Chondrocyte (in vitro differentiated cells): ENCODE measurements at regions not wholly inside any gene's neighbourhood (a gene's known extent, or its start where the extent isn't known, plus 50 kb on each side); places are given as distances from the start of the nearest gene placed in this dataset.

ENCODE experiments used
- DNase-seq: peaks from one replicate; pipeline ENCODE4 v3.0.0; 2021; ENCODE audit warnings: mixed read lengths, low spot score
- H3K27ac Mint-ChIP-seq: one replicate; pipeline ENCODE4 v1.8.0; 2021; ENCODE audit warnings: mild to moderate bottlenecking, moderate library complexity, mixed read lengths; ENCODE audit not compliant: unreplicated experiment
- H3K27me3 Mint-ChIP-seq: 2 replicates; pipeline ENCODE4 v1.8.0; 2021; ENCODE audit warnings: low read depth, mixed read lengths
- H3K36me3 Mint-ChIP-seq: 2 replicates; pipeline ENCODE4 v1.8.0; 2021; ENCODE audit warnings: low read depth, mixed read lengths
- H3K4me1 Mint-ChIP-seq: 2 replicates; pipeline ENCODE4 v1.8.0; 2021; ENCODE audit warnings: low read depth, mild to moderate bottlenecking, mixed read lengths
- H3K4me3 Mint-ChIP-seq: one replicate; pipeline ENCODE4 v1.8.0; 2021; ENCODE audit warnings: mild to moderate bottlenecking, moderate library complexity, mixed read lengths; ENCODE audit not compliant: unreplicated experiment
- H3K9me3 Mint-ChIP-seq: 2 replicates; pipeline ENCODE4 v1.8.0; 2021; ENCODE audit warnings: low read depth, mixed read lengths
- TF ChIP-seq, protein P1 (sequence below): fragments of 200-600 bp; sonication (generic); IDR thresholded peaks from 2 replicates; pipeline ENCODE4 v1.5.0; 2021; ENCODE audit warnings: antibody characterized with exemption, mild to moderate bottlenecking, moderate library complexity

DNA sequence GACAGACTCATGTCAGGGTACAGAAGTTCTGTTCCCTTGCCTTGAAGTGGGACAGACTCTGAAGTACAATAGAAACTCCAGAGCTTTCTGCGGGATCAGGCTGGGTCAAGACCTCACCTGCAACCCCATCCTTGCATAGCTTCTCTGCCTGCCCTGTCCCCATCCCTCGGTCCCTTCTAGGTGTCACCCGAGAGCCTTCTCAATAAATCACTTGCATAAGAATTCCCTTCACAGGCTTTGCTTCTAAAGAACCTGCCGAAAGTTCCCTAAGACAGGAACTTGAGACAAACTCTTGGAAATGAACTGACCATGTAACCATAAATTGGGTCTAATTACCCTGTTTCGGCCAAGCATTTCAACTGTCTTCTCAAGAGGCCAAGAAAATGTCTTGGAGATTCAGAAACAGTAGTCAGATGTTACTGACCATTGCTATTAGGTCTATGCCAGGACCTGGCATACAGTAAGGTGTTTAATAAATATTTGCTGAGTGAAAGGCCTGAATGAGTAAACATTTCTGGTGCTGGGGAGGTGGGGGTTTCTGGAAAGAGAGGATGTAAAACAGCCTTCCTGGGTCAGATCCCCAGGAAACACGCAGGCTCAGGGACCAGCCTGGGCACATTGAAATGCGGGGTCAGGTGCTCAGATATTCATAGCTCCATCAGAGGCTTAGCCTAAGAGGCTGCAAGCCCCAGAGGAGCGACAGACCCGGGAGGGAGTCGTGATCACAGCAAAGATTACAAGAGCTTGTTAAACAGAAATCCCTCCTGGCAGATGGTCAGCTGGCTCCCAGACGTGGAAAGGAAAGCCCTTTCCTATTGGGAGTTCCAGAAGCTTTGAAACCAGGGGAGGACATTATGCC is 226.2 kb upstream of the LHX5 start:
- no peaks in the 10 kb centered on the region for H3K36me3 Mint-ChIP-seq
- H3K4me3 Mint-ChIP-seq = no peak overlapping the region
- peaks cover 3% of the 10 kb centered on the region for H3K9me3 Mint-ChIP-seq
- no peak for DNase-seq
- TF ChIP-seq, protein P1, sequence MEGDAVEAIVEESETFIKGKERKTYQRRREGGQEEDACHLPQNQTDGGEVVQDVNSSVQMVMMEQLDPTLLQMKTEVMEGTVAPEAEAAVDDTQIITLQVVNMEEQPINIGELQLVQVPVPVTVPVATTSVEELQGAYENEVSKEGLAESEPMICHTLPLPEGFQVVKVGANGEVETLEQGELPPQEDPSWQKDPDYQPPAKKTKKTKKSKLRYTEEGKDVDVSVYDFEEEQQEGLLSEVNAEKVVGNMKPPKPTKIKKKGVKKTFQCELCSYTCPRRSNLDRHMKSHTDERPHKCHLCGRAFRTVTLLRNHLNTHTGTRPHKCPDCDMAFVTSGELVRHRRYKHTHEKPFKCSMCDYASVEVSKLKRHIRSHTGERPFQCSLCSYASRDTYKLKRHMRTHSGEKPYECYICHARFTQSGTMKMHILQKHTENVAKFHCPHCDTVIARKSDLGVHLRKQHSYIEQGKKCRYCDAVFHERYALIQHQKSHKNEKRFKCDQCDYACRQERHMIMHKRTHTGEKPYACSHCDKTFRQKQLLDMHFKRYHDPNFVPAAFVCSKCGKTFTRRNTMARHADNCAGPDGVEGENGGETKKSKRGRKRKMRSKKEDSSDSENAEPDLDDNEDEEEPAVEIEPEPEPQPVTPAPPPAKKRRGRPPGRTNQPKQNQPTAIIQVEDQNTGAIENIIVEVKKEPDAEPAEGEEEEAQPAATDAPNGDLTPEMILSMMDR = no peak
- no peak overlapping the region for H3K27ac Mint-ChIP-seq
- H3K4me1 Mint-ChIP-seq = no peaks in the 10 kb centered on the region
- peaks cover 50% of the 10 kb centered on the region for H3K27me3 Mint-ChIP-seq

DNA sequence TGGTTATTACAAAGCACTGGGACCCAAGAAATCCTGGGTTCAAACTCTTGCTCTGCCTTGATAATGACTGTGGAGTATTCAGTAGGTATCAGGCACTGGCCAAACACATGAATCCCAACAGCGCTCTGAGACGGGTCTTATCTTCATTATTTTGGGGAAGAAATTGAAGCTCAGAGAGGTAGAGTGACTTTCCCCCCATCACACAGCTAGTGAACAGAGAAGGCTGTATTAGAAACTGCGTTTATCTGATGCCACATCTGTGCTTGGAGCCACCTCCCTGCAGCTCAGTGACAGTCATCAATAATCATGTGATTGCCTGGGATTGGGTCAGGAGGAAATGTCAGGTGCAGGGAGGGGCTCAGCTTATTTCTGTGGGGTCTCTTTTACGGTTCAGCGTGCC is 225.4 kb upstream of the LHX5 start:
- H3K9me3 Mint-ChIP-seq = peaks cover 3% of the 10 kb centered on the region
- H3K36me3 Mint-ChIP-seq = no peaks in the 10 kb centered on the region
- no peaks in the 10 kb centered on the region for H3K4me1 Mint-ChIP-seq
- H3K4me3 Mint-ChIP-seq = no peak overlapping the region
- H3K27me3 Mint-ChIP-seq = peaks cover 48% of the 10 kb centered on the region
- TF ChIP-seq, protein P1 = no peak
- no peak for DNase-seq
- no peak overlapping the region for H3K27ac Mint-ChIP-seq

DNA sequence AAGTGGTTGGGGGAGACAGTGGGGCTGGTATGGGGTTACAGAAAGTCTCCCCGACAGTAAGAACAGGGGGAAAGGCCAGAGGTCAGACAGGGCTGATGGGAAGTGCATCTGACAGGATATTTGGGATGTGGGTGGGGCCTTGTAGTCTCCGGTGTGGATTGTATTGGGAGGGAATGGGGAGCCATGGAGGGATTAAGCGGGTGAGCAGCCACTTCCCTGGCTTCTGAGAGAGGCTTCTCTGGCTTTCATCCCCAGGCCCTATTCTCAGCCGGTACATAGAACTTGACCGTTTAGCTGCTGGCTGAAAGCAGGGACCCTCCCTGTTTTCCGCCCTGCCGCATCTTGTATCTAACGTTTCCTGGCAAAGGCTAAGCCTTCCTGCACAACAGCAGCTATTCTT is 222.0 kb upstream of the LHX5 start:
- Mint-ChIP-seq H3K27me3 (peaks cover 64% of the 10 kb centered on the region), H3K36me3 (no peaks in the 10 kb centered on the region), H3K4me3 (no peak overlapping the region), H3K27ac (no peak overlapping the region), H3K4me1 (no peaks in the 10 kb centered on the region), H3K9me3 (no peaks in the 10 kb centered on the region)
- TF ChIP-seq, protein P1 = no peak
- DNase-seq = no peak

DNA sequence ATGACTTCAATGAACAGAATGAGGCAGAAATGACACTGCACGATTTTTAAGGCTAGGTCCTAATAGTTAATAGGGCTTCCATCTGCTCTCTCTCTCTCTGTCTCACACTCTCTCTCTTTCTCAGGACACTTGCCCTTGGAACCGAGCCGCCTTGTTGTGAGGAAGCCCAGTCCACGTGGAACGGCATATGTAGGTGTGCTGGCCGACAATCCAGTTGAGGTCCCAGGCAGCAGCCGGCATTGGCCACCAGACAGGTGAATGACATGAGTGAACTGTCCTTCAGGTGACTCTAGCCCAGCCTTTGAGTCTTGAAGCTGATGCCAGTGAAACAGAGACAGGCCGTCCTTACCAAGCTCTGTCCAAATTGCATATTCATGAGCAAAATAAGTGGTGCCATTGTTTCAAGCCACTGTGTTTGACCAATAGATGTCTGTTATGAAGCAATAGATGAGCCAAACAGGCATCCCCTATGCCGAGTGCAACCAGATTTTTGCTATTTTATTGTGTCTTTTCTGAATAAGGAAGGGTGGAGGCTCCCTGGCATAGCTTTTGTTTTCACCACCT is 217.5 kb upstream of the LHX5 start:
- Mint-ChIP-seq H3K36me3 (no peaks in the 10 kb centered on the region), H3K4me3 (no peak overlapping the region), H3K4me1 (no peaks in the 10 kb centered on the region), H3K27me3 (peaks cover 48% of the 10 kb centered on the region), H3K9me3 (no peaks in the 10 kb centered on the region), H3K27ac (no peak overlapping the region)
- TF ChIP-seq, protein P1 = no peak
- DNase-seq = no peak

DNA sequence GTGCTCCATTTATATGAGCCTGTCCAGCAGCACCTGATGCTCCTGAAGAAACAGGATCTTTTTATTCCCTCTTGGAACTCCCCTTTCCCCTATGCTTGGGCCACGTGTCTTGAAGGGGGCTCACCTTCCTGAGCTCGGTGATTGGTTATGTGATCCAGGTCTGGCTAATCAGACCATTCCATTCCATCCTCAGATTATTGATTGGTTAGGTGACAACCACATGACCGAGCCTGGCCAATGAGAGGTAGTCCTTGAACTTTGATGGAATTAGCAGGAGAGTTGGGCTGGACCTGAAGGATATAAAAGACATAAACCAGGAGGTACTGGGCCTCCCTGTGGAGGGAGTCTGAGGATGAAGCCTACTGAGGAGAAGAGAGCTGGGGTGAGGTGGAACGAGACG is 216.6 kb upstream of the LHX5 start:
- Mint-ChIP-seq H3K4me1 (no peaks in the 10 kb centered on the region), H3K9me3 (no peaks in the 10 kb centered on the region), H3K27ac (no peak overlapping the region), H3K36me3 (no peaks in the 10 kb centered on the region), H3K27me3 (peaks cover 50% of the 10 kb centered on the region), H3K4me3 (no peak overlapping the region)
- DNase-seq = no peak
- TF ChIP-seq, protein P1 = no peak
